DMS53 (cell line): ENCODE measurements at regions not wholly inside any gene's neighbourhood (a gene's known extent, or its start where the extent isn't known, plus 50 kb on each side); places are given as distances from the start of the nearest gene placed in this dataset.

Experiments used
- DNase-seq: peaks from one replicate; lab custom pipeline; 2025; lab: John Stamatoyannopoulos, UW

DNA sequence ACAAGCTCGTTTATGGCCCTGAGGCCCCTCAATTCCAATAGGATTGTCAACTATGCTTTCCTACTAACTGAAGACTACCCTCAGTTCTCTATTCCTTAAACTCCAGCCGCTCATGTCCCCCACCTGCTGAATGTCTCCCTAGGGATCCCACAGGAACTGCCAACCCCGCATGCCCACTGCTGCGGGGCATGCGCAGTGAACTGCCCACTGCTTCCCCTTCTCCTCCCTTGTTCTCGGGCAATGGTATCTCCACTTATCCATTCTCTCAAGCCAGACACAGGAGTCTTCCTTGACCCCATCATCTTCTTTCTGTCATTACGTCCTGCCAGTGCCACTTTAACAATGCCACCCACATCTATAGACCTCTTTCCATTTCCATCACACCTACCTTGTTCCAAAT is 90.0 kb downstream of the FGF18 start:
- no peak for DNase-seq

DNA sequence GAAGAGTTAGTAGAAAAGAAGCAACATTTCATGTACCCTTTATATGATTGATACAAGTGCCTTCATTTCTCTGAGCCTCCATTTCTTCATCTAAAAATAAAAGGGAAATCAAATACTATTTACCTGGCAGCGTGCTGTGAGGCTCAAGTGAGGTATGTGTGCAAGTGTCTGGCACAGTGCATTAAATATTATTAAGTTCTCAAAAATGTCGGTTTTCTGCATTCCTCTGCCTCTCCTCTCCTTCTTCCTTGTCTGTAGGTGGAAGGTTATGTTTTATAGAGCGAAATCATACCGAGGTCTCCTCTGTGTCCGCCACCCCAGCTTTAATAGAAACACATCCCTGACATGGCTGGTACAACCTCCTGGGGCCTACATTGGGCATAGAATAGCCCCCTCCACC is 93.0 kb downstream of the FGF18 start:
- no peak for DNase-seq

DNA sequence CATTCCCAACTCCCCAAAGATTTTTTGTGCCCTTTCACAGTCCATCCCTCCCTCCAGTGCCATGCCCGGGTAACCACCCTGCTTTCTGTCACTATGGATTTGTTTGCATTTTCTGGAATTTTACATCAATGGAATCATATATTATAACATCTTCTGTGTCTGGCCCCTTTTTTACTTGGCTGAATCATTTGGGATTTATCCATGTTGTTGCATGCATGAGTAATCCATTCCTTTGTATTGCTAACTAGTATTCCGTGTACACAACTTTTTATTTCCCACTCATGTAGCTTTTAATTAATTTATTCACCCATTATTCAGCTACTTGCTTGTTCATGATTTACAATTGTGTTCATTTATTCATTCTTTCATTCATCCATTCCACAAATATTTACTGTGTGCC is 94.1 kb downstream of the FGF18 start:
- DNase-seq, result no peak

DNA sequence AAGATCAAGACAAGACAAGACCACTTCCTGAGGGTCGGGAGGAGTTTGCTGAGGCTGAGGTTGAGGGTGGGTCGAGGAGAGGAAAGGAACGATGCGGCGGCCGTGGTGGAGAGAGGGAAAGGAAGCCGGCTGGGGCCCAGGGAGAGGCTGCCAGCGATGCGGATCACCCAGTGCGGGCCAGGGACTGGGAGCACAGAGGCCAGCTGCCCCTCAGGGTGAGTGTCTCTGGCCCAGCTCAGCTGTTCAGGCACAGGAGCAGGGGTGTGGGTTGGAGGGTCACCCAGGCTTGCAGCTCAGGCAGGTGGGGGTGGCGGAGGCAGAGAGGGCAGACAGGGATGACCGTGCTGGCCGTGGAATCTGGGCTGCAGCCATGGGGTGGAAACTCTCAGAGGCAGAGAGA is 99.5 kb downstream of the FGF18 start:
- no peak for DNase-seq

DNA sequence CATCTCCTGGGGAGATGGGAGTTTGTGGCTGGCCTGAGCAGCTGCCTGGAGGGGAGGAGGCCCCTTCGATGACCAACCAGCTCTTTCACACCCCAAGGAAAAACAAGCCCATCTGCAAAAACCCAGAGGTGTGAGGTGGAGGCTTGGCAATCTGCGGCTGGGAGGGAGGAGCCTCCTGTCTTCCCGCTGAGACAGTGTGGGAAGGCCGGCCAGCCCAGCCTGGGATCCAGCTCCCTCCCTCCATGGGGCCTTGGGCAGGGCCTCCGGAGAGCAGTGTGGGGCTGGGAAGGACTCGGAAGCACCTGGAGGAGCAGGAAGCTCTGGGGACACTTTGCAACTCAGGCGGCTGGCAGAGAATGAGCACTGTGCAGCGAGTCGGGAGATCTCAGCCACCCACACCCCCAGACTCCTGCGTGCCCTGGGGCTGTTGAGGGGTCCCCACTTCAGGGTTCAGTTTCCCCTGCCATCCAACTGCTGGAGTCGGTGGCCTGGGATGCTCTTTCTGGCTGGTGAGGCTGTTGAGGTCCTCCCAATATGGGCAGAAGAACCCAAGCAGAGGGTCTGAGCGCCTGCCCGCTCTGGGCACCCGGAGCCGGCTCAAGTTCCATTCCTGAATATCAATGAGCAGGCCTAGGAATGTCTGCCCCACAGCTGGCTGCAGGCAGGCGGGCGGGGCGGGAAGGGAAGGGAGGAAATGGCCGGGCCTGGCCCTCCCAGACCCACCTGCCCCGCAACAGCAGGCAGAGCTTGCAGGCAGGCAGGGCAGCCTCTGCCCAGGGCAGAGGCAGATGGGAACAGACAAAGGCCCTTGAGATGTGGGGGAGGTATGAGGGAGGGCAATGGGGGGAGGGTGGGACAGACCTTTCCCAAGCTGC is 101.1 kb downstream of the FGF18 start:
- DNase-seq, result no peak

DNA sequence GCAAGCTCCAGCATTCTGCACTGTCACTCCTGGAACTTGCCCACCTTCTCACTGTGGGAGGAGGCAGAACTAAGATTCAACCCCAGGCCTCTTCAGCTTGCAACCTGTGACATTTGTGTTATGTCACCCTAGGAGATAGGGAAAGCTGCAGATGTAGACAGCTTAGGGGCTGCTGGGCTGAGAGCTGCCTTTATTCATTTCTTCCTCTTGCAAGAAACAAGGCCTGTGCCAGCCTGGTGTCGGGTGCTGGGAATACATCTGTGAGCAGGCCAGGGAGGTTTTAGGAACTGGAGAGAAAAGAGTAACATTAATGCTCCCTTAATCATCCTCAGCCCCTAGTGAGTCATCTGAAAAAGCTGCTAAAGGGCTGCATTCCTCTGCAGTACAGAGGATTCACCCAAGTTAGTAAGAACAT is 101.8 kb downstream of the FGF18 start:
- DNase-seq, result no peak

DNA sequence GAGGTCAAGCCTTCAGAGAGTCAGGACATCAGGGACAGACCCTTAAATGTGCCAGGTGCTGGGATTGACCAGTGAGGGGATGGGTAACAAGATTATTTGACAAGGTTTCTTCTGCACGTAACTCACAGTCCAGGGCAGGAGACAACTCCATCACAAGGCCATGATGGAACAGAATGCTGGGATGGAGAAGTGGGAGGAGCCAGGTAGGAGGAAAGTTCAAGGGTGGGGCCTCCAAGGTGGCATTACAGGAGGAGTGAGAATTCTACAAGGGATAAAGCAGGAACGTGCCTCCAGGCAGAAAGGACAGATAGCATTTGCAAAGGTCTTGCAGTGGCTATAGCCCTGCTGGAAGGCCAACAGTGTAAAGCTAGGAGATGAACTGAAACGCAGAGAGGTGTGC is 102.2 kb downstream of the FGF18 start:
- no peak for DNase-seq

DNA sequence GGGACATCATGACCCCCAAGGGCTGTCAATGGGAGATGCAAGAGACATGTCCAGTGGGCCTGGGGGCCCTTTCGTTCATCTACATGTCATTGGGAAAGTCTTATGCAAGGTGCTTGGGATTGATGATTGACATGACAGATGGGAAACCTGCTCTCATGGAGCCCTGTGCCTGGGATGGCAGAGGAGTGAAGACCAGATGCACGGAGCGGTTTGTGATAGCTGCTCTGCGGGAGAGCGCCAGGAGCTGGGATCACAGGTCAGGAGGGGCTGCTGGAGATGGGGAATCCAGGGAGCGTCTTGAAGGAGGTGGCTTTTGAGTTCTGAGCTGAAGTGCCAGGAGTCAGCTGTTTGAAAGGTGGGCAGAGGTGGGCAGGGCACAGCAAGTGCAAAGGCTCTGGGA is 104.3 kb downstream of the FGF18 start:
- no peak for DNase-seq

DNA sequence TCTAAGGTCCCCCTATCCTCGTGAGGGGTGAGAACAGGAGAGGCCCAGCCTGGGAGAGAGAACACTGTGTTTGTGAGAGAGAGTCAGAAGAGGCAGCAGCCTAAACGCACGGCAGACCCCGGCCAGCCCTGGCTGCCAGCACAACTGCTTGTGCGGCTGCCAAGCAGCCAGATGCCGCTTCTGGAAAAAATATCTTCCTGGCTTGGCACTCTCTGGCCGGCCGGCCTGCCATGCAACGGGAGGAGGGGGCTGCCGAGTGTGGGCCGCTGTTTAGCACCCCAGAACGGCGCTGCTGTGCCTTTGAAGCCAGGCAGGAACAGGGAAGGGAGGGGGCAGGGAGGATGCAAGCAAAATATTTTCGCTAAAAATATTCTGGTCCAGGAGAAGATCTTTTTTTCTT is 105.0 kb downstream of the FGF18 start:
- no peak for DNase-seq

DNA sequence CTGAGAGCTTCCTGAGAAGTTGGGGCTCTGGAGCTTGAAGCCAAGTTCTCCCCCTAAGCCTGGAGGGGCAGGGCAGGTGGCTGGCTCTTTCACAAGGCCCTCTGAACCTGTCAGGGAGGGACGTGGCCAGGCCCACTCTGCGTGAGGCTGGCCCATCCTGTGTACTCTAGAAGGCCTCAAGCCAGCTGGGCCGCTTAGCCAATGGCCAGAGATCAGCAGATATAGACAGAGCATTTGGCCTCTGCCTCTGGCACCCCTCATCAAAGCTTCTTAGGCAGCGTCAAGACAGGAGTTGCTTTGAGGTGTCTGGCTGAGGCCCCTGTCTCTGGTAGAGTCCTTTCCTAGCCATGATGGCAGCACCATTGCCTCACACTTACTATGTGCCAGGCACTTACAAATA is 105.6 kb downstream of the FGF18 start:
- DNase-seq, result no peak

DNA sequence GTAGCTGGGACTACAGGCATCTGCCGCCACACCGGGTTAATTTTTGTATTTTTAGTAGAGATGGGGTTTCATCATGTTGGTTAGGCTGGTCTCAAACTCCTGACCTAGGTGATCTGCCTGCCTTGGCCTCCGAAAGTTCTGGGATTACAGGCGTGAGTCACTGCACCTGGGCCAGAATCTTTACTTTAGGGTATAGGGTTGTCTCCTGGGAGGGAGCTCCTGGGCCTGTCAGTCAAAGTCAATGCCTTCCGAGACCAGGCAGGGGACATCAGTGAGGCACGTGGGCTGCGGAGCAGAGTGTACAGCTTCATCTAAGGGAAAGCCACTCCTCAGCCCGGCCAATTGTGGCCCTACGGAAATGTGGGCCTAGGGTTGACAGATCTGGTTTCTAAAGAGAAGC is 108.6 kb downstream of the FGF18 start:
- no peak for DNase-seq

DNA sequence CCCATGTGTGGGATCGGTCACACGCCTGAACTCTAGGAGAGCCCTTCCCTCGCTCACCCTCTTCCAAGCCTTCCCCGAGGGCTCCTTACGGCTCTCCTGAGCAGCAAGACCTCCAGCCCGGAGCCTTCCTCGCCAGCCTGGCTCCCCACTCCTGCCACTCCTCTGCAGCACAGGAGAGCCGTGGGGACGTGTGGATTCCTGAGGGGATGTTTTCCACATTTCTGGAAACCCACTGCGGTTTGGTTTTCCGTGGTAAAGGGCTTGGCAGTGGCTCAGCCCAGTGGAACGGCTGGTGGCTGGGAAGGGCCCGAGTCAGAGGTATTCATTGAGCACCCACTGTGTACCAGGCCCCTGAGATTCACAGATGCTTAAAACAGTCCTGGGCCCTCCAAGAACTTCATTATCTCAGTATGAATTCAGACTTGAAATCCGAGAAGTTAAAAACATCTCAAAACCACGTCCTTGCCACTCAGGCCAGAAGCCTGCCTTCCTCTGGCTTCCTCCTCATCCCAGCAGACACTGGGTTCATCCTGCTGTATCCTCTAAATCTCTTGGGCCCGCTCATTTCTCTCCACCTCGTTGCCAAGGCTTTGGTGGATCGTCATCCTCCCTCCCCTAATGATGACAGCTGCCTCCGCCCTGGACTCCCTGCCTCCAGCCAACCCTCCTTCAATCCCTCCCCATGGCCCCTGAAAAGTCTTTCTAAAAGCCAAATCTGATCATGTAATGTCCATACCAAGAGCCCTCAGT is 109.6 kb downstream of the FGF18 start:
- no peak for DNase-seq

DNA sequence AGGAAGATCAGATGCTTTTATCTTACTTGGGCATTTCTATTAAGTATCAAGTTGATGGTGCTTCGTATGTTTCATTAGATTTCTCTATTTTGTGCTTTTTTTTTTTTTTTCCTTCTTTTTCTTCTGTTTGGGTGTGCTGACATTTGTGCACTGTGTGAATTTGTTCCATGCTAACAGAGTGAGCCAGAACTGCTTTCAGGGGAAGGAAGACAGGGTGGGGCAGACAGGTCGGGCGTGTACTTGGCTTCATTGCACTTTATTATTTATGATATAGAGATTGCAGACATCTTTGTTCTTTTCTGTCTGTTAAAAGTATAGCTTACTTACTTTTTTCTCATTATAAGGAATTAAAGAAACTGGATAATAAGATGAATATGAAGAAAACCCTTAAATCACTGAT is 112.2 kb downstream of the FGF18 start:
- no peak for DNase-seq

DNA sequence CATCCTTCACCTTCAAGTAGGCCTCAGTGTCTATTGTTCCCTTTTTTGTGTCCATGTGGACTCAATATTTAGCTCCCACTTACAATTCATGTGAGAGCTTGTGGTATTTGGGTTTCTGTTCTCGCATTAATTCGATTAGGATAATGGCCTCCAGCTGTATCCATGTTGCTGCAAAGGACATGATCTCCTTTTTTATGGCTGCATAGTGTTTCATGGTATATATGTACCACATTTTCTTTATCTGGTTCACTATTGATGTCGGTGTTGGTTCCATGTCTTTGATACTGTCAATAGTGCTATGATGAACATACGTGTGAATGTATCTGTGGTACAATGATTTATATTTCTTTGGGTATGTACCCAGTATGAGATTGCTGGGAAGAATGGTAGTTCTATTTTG is 113.7 kb downstream of the FGF18 start:
- no peak for DNase-seq

DNA sequence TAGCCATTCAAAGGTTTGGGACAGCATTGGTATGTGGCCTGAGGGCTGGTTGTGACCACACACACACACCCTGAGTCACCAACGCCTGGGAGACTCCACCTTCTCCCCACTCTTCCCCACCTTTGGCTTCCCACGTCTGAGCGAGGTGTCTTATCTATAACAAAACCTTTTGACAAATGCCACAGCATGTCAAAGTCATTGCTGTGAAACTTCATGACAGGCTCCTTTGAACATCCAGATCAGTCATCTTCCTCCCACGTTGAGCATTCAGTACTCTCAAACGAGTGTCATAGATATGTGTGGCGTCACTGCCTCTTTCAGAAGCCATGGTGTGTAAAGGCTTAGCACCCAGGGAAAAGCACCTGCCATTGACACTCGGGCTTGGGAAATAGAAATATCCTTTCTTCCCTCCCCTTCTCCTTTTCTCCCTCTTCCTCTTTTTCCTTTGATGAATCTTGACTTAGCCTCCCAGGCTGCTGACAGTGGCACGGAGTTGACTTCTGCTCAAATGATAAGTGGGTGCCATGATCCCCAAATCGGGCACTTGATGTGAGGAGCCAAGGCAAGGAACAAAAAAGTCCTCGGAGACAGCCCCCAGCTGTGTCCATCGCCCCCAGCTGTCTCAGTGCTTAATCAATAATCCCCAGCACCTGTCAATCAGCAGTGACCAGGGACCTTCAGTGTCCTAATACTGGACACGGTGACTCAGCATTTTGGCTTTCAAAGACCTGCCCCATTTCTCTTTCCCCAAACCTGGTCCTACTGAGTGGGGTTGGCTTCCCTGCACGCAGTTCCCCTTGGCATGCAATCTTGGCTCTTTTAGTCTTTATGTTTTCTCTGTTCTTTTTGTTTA is 114.8 kb downstream of the FGF18 start:
- DNase-seq, result no peak

DNA sequence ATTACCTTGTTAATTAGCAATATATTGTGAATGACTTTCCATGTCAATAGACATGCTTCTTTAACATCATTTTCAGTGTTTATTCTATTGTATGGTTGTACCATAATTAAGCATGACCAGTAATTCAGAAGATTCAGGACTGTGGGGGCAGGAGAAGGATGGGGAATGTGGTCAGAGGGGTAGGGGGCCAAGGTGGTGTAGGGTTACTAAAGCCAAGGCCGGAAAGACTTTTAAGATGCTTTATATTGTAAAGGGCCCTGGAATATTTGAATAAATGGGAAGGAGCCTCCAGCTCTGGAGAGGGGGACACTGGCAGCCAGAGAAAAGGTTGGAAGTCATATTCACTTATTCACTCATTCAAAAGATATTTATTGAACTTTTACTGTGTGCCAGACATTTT is 115.7 kb downstream of the FGF18 start:
- no peak for DNase-seq

DNA sequence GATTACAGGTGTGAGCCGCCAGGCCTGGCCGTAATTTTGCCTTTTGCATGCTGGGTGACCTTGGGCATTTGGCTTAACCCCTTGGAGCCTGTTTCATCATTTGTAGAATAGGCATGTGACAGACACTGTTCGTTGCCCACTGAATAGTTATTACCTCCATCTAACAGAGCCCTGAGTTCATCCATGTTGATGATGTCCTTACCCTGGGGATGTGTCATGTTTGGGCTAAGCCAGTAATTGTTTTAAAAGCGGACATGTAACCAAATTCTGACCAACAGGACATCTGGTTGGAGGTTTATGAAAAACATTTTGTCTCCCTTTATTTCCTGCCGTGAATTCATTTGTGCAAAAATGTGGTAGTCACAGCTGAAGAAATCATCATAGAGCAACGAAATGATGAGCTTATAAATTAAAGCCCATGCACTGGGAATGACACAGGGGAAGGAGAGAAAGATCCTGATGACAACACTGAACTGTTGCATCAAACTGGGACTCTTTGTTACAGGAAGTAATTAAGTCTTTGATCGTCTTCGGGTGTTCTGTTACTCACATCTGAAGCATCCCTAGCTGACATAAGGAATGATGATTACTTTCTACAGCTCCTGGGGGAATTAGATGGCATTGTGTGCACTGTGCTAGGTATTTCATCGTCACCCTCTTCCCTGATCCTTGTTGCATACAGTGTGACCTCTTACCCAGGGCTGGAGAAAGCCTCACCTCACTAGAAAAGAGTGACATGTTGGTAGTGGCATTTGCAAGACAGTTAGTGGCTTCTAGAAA is 117.8 kb downstream of the FGF18 start:
- DNase-seq, result no peak

DNA sequence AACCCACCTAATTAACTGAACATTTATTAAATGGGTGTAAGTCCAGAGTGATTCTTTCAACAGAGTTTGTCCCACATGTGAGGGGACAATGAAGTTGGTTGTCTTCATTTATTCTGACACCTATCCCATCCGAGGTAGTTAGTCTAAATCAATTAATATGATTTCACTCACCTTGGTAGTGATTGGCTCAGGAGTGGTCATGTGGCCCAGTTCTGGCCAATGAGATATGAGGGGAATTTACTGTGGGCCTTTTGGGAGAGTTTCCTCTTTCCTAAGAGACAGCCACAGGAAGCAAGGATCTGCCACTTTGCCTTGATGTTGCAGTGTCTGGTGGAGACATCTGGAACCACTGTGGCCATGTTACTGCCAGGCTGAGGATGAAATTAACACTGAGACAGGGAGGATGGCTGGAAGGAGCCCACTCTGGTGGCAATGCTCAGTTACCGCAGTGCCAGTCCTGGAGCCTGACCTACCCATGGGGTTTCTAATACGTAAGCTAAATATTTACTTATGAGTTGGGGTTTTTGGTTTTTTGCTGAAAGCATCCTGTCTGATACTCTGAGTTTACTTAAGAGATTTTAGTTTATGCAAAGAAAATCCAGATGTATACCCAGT is 118.6 kb downstream of the FGF18 start:
- no peak for DNase-seq

DNA sequence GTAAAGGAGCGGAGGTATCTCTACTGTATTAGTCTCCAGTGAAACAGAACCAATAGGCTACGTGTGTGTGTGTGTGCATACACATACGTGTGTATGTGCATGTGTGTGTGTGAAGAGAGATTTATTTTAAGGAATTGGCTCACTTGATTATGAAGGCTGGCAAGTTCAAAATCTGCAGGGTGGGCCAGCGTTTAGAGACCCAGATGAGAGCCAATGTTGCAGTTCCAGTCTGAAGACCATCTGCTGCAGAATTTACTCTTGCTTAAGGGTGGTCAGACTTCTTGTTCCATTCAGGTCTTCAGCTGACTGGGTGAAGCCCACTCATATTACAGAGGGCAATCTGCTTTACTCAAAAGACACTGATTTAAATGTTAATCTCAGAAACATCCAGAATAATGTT is 119.2 kb downstream of the FGF18 start:
- DNase-seq, result no peak

DNA sequence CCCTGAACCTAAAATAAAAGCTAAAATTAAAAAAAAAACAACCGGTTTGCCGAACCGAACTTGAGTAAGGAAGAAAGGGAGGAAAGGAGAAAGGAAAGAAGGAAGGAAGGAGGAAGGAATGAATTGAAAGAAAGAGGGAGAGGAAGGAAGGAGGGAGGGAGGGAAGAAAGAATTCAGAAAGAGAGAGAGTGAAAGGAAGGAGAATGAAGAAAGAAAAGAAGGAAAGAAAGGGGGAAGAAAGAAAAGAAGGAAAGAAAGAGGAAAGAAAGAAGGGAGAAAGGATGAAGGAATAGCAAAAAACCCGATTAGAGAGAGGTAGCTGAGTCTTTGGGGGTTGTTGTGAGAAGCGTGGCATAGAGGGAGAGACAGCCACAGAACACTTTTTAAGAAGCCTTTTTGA is 121.4 kb downstream of the FGF18 start:
- DNase-seq, result no peak

DNA sequence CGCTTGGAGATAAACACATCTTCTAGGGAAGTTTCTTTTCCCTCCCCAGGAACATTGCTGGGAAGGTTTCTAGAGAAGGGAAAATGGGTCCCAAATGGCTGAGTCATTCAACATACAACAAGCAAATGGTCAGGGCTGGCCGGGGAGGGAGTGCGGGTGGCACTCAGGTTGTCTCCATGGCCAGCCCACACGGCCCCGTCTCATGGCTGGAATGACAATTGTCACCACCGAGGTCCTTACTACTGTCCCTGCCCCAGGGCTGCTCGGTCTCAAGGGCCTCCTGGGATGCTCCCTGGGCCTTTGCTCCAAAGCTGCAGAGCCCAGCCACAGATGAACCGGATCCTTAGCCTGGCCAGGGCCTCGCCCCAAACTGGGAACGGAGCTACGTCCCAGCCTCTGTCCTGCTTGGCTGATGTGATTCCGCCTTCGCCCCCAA is 121.9 kb downstream of the FGF18 start:
- no peak for DNase-seq
